Jurkat, Clone E6-1 (cell line): ENCODE measurements at regions not wholly inside any gene's neighbourhood (a gene's known extent, or its start where the extent isn't known, plus 50 kb on each side); places are given as distances from the start of the nearest gene placed in this dataset.
"Not testable (repeated sequence)": the region's sequence is repeated elsewhere in the genome, so short reads cannot be mapped to it uniquely, and the experiment has no call there.

Experiments
- DNase-seq: peaks from one replicate; pipeline ENCODE4 v3.0.0-alpha.2; 2011; ENCODE audit warnings: low read depth, low spot score
- H3K4me3 ChIP-seq: 2 replicates; pipeline ENCODE4 v1.5.1; 2011; ENCODE audit warnings: mild to moderate bottlenecking, low read length, control low read depth, moderate library complexity

- not testable (repeated sequence) for H3K4me3 ChIP-seq, DNase-seq
These were observed 140.4 kb upstream of the FNDC3A start for GRCh38 chr13:48835326-48835725.

GRCh38 chr13:48838193-48838973, 137.3 kb upstream of the FNDC3A start:
- DNase-seq, result no peak
- no peak overlapping the region for H3K4me3 ChIP-seq

GRCh38 chr13:48839171-48839570, 136.5 kb upstream of the FNDC3A start:
- no peak overlapping the region for H3K4me3 ChIP-seq
- no peak for DNase-seq

GRCh38 chr13:48840366-48840765, 135.3 kb upstream of the FNDC3A start:
- no peak for DNase-seq
- no peak overlapping the region for H3K4me3 ChIP-seq

GRCh38 chr13:48842316-48842715, 133.4 kb upstream of the FNDC3A start:
- H3K4me3 ChIP-seq, result no peak overlapping the region
- no peak for DNase-seq

DNA sequence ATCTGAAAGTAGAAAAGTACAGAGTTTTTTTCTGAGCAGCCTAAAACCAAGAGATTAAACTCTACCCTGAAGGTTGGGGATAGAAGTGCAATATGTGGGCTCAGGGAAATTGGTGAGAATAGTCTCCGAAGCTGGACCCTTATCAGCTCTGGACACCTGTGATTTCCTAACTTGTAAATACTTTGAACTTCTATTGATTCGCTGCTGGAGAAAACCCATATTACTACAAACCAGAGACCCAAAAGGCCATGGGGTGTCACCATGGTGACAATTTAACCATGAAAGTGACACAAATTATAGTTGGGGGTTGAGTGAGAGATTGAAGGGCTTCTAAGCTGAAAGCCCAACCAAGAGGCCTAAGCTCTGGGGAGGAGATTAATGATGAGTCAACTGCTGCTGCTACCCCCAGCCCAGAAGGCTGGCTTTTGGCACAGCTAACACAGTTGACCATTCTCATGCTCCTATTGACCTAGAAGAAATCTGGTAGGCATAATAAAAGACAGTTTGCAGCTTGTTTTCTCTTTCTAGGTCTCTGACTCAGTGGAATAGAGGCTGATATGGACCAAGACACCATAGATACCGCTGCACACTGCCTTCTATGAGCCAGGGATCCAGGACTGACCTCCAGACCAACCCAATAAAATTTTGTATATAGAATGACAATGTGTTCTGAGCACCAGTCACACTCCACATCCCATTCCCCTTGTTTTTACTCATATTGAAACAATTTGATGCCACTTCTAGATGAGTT, 131.9 kb upstream of the FNDC3A start:
- DNase-seq, result no peak
- no peak overlapping the region for H3K4me3 ChIP-seq

DNA sequence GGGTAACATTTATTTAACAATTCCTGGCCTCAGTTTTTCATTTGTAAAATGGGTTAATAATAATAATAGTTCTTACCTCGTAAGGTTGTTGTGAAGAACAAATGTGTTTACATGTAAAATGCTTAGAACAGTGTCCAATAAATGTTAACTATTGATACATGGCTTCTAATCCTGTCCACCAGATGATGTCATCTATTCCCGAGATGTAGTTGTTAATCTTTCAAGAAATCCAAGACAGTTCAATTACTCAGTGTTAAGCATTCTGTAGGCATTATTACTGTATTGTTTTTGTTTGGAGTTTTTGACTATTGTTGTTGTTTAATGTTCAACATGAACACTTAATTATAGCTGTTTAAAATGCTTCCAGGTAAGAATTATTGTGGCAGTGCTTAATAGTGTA, 131.0 kb upstream of the FNDC3A start:
- H3K4me3 ChIP-seq, result no peak overlapping the region
- no peak for DNase-seq

DNA sequence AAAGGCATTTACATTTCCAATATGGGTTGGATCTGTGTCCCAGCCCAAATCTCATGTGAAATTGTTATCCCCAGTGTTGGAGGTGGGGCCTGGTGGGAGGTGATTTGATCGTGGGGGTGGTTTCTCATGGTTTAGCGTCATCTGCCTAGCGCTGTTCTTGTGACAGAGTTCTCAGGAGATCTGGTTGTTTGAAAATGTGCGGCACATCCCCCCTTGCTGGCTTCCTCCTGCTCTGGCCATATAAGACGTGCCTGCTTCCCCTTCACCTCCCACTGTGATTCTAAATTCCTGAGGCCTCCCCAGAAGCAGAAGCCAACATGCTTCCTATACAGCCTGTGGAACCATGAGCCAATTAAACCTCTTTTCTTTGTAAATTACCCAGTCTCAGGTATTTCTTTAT, 126.2 kb upstream of the FNDC3A start:
- DNase-seq, result no peak
- H3K4me3 ChIP-seq, result no peak overlapping the region

GRCh38 chr13:48851707-48852106, 124.0 kb upstream of the FNDC3A start:
- H3K4me3 ChIP-seq, result no peak overlapping the region
- DNase-seq, result no peak

GRCh38 chr13:48852911-48853727, 122.6 kb upstream of the FNDC3A start:
- no peak overlapping the region for H3K4me3 ChIP-seq
- no peak for DNase-seq

DNA sequence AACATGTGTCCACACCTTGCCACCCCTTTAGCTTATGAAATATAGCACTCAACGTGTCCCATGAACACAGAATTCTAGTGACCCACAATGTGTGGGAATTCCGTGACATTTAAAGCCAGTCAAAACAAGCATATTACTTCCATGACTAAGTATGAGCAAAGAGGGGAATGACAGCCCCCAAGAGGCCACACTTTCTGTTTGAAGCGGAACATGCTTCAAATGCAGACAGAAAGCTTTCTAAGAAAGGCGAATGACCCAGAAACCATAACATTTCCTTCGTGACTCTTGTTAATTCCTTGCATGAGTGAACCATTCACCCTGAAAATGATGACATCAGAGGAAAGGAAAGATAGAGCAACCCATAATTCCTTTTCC, 122.0 kb upstream of the FNDC3A start:
- no peak for DNase-seq
- H3K4me3 ChIP-seq, result no peak overlapping the region

DNA sequence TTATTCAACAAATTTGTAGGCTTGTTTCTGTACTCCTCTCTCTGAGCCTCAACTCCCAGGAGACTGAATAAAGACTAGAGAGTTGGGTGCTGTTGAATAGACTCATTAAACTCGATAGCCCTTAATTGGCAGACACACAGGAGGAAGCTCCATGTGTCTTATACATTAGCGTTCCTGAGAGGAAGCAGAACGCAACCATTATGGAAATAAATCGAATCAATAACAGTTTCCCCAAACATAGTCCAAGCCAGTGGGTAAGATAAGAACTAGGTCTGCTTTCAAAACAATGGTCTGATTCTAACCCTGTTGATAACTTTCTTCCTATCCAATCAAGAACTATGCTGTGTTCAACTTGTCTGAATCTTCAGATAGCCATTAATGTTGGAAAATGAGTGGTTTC, 118.1 kb upstream of the FNDC3A start:
- H3K4me3 ChIP-seq, result no peak overlapping the region
- no peak for DNase-seq

DNA sequence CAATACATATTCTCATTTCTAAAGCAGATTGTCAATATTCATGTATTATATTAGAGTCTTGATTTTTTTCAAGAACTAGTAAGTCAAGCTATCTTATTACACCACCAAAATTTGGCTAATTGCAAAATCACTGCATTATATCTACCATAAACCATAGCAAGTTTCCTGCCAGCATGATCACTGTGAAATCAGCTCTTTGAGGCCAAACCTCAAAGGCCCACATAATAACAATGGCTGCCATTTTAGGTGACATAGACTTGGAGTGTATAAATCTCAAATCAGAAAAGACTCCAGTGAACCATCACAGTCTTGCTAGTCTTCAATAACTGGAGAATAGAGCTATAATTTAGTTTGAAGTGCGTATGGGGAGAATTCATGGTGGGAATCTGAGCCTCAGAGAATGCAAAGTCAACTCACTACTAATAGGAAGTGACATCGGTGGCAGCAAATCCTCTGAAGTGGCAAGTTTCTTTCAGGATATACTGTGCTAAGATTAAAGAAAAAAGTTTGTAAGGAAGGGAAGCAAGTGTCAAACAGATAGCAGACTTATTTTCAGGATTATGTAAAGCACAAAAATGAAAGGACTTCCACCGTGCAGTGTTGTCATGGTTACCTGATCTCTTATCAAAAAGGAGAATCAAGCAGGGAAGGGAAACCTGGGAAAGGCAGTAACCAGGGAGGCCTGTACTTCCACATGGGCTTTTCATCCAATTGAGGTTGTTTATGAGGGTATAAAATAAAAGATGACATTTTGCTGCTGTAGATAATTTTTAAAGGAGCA, 117.4 kb upstream of the FNDC3A start:
- peak; percentile 22 for DNase-seq
- H3K4me3 ChIP-seq, result no peak overlapping the region

DNA sequence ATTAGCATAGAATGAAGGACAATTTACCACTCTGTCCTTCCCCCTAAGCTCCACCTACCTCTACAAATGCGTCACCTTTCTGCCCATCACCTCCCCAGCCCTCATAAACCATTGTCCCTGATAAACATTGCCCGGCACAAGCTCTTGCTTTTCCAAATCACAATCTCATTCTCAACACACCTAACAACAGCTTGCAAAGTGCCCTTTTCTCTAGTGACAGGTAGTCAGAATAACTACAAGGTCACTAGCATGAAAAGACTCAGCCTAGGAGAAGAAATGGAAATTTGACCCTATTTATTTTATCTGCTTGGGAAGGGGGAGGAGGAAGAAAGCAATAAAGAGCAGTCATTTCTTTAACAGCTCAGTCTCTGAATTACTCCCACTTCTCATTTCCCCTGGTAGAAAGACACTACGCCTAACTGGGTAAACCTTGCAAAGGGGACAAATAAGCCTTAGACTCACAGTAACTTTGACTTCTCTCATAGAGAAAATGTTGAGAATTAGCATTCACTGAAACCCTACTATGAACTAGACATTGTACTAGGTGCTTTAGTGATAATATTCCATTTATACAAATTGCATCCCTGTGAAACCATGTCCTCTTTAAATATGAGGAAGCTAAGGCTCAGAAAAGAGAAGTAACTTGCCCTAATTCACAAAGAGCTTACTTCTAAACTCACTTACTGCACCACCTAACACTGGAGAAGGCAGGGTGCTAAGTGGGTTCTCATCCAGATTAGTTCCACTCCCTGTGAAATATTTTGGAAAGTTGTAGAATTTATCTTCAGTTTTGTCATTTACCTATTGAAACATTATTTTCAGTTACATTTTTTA, 116.2 kb upstream of the FNDC3A start:
- DNase-seq, result no peak
- no peak overlapping the region for H3K4me3 ChIP-seq

- DNase-seq, result no peak
- H3K4me3 ChIP-seq, result no peak overlapping the region
These were observed 115.3 kb upstream of the FNDC3A start for GRCh38 chr13:48860364-48860763.

GRCh38 chr13:48862572-48862971, 113.1 kb upstream of the FNDC3A start:
- H3K4me3 ChIP-seq, result no peak overlapping the region
- DNase-seq, result no peak

GRCh38 chr13:48864100-48864499, 111.6 kb upstream of the FNDC3A start:
- H3K4me3 ChIP-seq, result no peak overlapping the region
- no peak for DNase-seq

DNA sequence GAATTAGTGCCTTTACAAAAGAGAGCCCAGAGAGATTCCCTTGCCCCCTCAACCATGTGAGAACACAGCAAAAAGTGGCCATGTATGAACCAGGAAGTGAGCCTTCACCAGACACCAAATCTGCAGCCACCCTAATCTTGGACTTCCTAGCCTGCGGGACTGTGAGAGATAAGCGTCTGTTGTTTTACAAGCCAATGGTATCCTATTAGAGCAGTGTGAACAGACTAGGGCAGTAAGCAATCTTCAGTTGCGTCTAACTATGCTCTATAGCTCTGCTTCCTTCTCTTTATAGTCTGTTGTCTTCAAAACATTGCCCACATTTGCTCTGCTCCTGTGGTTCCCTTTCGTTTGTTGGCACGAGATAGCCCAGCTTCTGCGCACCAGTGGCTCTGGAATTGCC, 109.5 kb upstream of the FNDC3A start:
- H3K4me3 ChIP-seq, result no peak overlapping the region
- no peak for DNase-seq
